GM12878 (cell line): ENCODE measurements at regions not wholly inside any gene's neighbourhood (a gene's known extent, or its start where the extent isn't known, plus 50 kb on each side); places are given as distances from the start of the nearest gene placed in this dataset.
A peak's percentile ranks its signal among the peaks of the same experiment; 100 is the strongest.

Experiments used
- NFXL1 ChIP-seq: fragments of 450-650 bp; IDR thresholded peaks from 2 replicates; pipeline ENCODE4 v1.6.1; 2017; ENCODE audit warnings: antibody characterized with exemption, mild to moderate bottlenecking, borderline replicate concordance
- RUNX3 ChIP-seq: IDR thresholded peaks from 2 replicates; pipeline ENCODE4 v1.6.1; 2012; ENCODE audit warnings: low read length, inconsistent platforms
- TF ChIP-seq, protein P1 (sequence below): fragments of 450-650 bp; IDR thresholded peaks from 2 replicates; pipeline ENCODE4 v1.6.1; 2017; ENCODE audit warnings: mild to moderate bottlenecking, moderate library complexity
- TF ChIP-seq, protein P2 (sequence below), 3 experiments: IDR thresholded peaks in 2 of 3; conservative IDR thresholded peaks in 1 of 3; 2 replicates each; pipeline ENCODE4 v1.5.1; 2011; ENCODE audit warnings: low read depth in 3 of 3, low read length in 3 of 3, mild to moderate bottlenecking in 3 of 3, control low read depth in 2 of 3, moderate library complexity in 2 of 3, inconsistent platforms in 1 of 3, mixed read lengths in 1 of 3; ENCODE audit not compliant: control insufficient read depth in 2 of 3, insufficient read depth in 1 of 3; ENCODE audit errors: extremely low read depth in 1 of 3

DNA sequence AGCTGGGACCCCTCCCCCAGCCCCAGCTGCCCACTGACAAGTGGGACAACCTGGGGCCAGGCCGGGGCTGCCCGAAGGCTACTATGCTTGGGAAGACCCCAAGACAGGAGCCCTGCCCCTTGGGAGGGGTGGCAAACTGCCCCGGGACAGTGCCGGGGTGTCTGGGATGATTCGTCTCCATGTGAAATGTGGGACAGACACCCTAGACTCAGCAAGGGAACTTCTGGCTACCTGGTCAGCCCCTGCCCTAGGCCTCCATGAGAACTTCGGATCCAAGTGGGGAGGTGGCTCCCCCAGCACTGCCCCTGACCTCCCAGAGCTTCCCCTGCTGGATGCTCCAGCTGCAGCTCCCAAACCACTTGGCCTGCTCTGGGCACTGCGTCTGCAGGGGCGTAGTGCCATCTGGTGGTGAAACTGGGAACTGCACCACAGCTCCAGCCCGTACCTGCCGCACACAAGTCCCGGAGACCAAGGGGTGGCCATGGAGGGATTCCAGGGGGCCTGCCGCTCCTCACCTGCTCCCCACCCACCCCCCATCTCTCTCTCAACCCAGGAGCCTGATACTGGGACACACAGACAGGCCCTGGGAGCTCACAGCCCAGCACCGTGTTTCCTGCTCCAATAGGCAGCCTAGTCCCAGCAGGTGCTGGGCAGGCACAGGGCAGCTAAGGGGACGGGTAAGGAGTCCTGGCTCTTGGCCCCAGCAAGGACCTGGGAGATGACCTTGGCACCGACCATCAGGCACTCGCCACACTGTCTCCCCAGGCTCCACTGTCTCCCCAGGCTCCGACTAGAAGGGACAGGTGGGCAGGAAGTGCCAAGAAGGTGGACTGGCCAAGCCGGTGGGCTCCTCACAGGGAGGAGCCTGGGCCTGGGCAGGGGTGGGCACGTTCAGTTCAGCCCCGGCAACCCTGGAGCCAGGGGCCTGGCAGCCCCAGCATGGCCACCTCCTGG is 194.1 kb downstream of the IGLL1 start (continued):
- TF ChIP-seq, protein P1, sequence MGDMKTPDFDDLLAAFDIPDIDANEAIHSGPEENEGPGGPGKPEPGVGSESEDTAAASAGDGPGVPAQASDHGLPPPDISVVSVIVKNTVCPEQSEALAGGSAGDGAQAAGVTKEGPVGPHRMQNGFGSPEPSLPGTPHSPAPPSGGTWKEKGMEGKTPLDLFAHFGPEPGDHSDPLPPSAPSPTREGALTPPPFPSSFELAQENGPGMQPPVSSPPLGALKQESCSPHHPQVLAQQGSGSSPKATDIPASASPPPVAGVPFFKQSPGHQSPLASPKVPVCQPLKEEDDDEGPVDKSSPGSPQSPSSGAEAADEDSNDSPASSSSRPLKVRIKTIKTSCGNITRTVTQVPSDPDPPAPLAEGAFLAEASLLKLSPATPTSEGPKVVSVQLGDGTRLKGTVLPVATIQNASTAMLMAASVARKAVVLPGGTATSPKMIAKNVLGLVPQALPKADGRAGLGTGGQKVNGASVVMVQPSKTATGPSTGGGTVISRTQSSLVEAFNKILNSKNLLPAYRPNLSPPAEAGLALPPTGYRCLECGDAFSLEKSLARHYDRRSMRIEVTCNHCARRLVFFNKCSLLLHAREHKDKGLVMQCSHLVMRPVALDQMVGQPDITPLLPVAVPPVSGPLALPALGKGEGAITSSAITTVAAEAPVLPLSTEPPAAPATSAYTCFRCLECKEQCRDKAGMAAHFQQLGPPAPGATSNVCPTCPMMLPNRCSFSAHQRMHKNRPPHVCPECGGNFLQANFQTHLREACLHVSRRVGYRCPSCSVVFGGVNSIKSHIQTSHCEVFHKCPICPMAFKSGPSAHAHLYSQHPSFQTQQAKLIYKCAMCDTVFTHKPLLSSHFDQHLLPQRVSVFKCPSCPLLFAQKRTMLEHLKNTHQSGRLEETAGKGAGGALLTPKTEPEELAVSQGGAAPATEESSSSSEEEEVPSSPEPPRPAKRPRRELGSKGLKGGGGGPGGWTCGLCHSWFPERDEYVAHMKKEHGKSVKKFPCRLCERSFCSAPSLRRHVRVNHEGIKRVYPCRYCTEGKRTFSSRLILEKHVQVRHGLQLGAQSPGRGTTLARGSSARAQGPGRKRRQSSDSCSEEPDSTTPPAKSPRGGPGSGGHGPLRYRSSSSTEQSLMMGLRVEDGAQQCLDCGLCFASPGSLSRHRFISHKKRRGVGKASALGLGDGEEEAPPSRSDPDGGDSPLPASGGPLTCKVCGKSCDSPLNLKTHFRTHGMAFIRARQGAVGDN: no peak
- TF ChIP-seq NFXL1: no peak
- TF ChIP-seq, protein P2, sequence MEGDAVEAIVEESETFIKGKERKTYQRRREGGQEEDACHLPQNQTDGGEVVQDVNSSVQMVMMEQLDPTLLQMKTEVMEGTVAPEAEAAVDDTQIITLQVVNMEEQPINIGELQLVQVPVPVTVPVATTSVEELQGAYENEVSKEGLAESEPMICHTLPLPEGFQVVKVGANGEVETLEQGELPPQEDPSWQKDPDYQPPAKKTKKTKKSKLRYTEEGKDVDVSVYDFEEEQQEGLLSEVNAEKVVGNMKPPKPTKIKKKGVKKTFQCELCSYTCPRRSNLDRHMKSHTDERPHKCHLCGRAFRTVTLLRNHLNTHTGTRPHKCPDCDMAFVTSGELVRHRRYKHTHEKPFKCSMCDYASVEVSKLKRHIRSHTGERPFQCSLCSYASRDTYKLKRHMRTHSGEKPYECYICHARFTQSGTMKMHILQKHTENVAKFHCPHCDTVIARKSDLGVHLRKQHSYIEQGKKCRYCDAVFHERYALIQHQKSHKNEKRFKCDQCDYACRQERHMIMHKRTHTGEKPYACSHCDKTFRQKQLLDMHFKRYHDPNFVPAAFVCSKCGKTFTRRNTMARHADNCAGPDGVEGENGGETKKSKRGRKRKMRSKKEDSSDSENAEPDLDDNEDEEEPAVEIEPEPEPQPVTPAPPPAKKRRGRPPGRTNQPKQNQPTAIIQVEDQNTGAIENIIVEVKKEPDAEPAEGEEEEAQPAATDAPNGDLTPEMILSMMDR (IDR thresholded peaks at IDR 0.05 in 2 of 3, conservative IDR thresholded peaks at IDR 0.05 in 1 of 3; ENCODE audit: control insufficient read depth in 2 of 3, extremely low read depth in 1 of 3, insufficient read depth in 1 of 3, low read depth in 3 of 3, low read length in 3 of 3): peak; percentile 95 to 97 (median 97); a peak in 5 of 6 replicates
- TF ChIP-seq RUNX3: peak; percentile 64
